ENCODE measurements at regions not wholly inside any gene's neighbourhood (a gene's known extent, or its start where the extent isn't known, plus 50 kb on each side); places are given as distances from the start of the nearest gene placed in this dataset.

DNA sequence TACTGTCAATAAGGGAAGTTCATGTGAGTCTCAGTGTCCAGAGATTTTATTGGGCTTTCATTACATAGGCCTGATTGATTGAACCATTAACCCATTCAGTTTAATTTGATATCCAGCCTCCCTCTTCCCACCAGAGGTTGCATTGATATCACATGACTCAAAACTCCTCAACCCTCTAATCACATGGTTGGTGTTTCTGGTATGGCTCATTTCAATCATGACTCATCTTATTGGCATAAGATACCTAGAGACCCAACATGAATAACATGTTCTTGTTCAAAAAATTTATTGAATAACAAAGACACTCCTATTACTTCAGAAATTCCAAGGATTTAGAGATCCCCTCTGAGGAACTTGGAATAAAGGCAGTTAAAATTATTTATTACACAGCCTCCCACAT, 982.2 kb downstream of the TLE1 start:
- DNase-seq (ENCODE audit: low read depth, low spot score) (no peak), FAIRE-seq (no peak), ATAC-seq (no peak)
- TF ChIP-seq FOXM1 (IDR thresholded peaks at IDR 0.05; ENCODE audit: low read depth, low read length) (no peak), HCFC1 (IDR thresholded peaks at IDR 0.05; ENCODE audit: low read length) (no peak), TCF3 (IDR thresholded peaks at IDR 0.05; ENCODE audit: borderline replicate concordance, insufficient read depth, low read depth, low read length) (no peak), ASH2L (IDR thresholded peaks at IDR 0.05; ENCODE audit: borderline replicate concordance, low read depth) (no peak), EGR1 (IDR thresholded peaks at IDR 0.05; ENCODE audit: borderline replicate concordance in 1 of 2, low read depth in 2 of 2, low read length in 2 of 2) (no peak), SREBF2 (IDR thresholded peaks at IDR 0.05; ENCODE audit: low read length) (no peak), HDGF (IDR thresholded peaks at IDR 0.05) (no peak), POLR2A (IDR thresholded peaks at IDR 0.05; ENCODE audit: low read depth, low read length) (no peak), TAF1 (IDR thresholded peaks at IDR 0.05; ENCODE audit: borderline replicate concordance, low read depth, low read length) (no peak), ZNF384 (IDR thresholded peaks at IDR 0.05; ENCODE audit: borderline replicate concordance, low read depth, low read length) (no peak), POLR2AphosphoS2 (IDR thresholded peaks at IDR 0.05; ENCODE audit: low read depth, low read length) (no peak), POU2F2 (IDR thresholded peaks at IDR 0.05; ENCODE audit: borderline replicate concordance, low read depth, low read length) (no peak), NRF1 (conservative IDR thresholded peaks at IDR 0.05; ENCODE audit: low read depth, low read length) (no peak)
- TF ChIP-seq, protein P1, sequence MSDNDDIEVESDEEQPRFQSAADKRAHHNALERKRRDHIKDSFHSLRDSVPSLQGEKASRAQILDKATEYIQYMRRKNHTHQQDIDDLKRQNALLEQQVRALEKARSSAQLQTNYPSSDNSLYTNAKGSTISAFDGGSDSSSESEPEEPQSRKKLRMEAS (IDR thresholded peaks at IDR 0.05; ENCODE audit: low read depth, low read length), result no peak
- TF ChIP-seq, protein P2, sequence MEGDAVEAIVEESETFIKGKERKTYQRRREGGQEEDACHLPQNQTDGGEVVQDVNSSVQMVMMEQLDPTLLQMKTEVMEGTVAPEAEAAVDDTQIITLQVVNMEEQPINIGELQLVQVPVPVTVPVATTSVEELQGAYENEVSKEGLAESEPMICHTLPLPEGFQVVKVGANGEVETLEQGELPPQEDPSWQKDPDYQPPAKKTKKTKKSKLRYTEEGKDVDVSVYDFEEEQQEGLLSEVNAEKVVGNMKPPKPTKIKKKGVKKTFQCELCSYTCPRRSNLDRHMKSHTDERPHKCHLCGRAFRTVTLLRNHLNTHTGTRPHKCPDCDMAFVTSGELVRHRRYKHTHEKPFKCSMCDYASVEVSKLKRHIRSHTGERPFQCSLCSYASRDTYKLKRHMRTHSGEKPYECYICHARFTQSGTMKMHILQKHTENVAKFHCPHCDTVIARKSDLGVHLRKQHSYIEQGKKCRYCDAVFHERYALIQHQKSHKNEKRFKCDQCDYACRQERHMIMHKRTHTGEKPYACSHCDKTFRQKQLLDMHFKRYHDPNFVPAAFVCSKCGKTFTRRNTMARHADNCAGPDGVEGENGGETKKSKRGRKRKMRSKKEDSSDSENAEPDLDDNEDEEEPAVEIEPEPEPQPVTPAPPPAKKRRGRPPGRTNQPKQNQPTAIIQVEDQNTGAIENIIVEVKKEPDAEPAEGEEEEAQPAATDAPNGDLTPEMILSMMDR (IDR thresholded peaks at IDR 0.05 in 2 of 3, conservative IDR thresholded peaks at IDR 0.05 in 1 of 3; ENCODE audit: control insufficient read depth in 2 of 3, extremely low read depth in 1 of 3, insufficient read depth in 1 of 3, low read depth in 3 of 3, low read length in 3 of 3), result no peak
- TF ChIP-seq, protein P3, sequence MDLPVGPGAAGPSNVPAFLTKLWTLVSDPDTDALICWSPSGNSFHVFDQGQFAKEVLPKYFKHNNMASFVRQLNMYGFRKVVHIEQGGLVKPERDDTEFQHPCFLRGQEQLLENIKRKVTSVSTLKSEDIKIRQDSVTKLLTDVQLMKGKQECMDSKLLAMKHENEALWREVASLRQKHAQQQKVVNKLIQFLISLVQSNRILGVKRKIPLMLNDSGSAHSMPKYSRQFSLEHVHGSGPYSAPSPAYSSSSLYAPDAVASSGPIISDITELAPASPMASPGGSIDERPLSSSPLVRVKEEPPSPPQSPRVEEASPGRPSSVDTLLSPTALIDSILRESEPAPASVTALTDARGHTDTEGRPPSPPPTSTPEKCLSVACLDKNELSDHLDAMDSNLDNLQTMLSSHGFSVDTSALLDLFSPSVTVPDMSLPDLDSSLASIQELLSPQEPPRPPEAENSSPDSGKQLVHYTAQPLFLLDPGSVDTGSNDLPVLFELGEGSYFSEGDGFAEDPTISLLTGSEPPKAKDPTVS (IDR thresholded peaks at IDR 0.05; ENCODE audit: low read depth, low read length), result no peak
- RAD21 ChIA-PET (ENCODE audit: unreplicated experiment), result no interaction called here
- SMC1A ChIA-PET (ENCODE audit: uncharacterized antibody, unreplicated experiment), result no interaction called here
- Histone ChIP-seq H3K36me3 (ENCODE audit: control insufficient read depth in 2 of 2, insufficient read depth in 2 of 2, low read length in 1 of 2) (no peaks in the 10 kb centered on the region), H3K27me3 (replicated peaks in 1 of 2; ENCODE audit: control insufficient read depth in 2 of 2, insufficient read depth in 2 of 2, low read length in 1 of 2) (no peaks in the 10 kb centered on the region), H3K9ac (ENCODE audit: control insufficient read depth, insufficient read depth, low read length) (no peak overlapping the region), H3K4me2 (ENCODE audit: control insufficient read depth, insufficient read depth) (no peak overlapping the region), H2AFZ (ENCODE audit: control insufficient read depth, low read depth, low read length) (no peak overlapping the region), H3K4me1 (ENCODE audit: control insufficient read depth, insufficient read depth, low read length) (no peaks in the 10 kb centered on the region), H3K79me2 (ENCODE audit: control insufficient read depth, insufficient read depth, low read length) (no peaks in the 10 kb centered on the region), H4K20me1 (ENCODE audit: control insufficient read depth, insufficient read depth) (no peaks in the 10 kb centered on the region), H3K27ac (ENCODE audit: control insufficient read depth, insufficient read depth) (no peak overlapping the region), H3K9me3 (replicated peaks; ENCODE audit: control insufficient read depth, insufficient read depth, low read length) (no peaks in the 10 kb centered on the region), H3K4me3 (no peak overlapping the region)
- POLR2A ChIA-PET, result no interaction called here
- no TSS peak for BruUV-seq (replicated peaks)
- intact Hi-C loops (cut with micrococcal nuclease; ENCODE audit: unreplicated experiment), result no loop called here
- in situ Hi-C loops (cut with MboI), result no loop called here
- CTCF ChIA-PET, result no interaction called here

All from GM12878 (cell line).